GM19351 (cell line): ENCODE measurements at regions not wholly inside any gene's neighbourhood (a gene's known extent, or its start where the extent isn't known, plus 50 kb on each side); places are given as distances from the start of the nearest gene placed in this dataset.

Experiments
- ATAC-seq: cut with Tn5 transposase; IDR thresholded peaks from one replicate; pipeline ENCODE4 v1.9.1; 2021; ENCODE audit warnings: mild to moderate bottlenecking, moderate library complexity; ENCODE audit not compliant: unreplicated experiment

DNA sequence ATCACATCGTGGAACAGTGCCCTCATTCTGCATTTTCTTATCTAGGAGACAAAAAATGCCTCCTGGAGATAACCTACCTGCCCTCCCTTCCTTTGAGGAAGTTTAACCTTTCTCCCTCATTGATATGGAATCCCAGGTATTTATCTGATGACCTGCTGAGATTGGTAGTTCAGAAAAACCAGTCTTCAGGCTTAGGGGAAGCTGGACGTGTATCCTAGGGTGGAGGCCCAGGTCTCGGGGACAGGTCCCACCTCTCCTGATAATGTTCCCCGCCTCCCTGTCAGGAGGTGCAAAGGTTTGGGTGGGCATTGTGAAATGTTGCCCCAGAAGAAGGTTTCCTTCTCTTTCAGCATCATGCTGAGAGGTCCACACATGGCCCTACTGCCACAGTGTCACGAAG is 186.9 kb upstream of the NAV2 start:
- ATAC-seq: no peak

DNA sequence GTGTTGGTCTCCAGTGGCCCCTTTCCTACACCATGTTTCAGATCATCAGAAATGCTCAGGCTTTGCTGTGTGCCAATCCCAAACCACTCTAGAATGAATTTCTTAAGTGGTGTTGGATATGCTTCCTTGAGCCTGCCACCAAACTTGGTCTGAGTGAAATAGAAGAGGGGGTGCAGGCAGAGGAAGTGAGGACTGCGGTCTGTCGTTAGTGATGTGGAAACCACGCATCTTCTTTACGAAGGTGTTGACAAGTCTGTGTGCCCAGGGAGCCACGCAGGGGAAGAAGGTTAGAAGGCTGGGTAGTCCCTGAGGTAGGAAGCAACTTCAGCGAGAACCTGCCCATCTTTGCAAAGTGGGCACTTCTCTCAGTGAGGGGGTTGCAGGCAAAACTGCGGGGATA is 187.4 kb upstream of the NAV2 start:
- peak; percentile 85 for ATAC-seq

DNA sequence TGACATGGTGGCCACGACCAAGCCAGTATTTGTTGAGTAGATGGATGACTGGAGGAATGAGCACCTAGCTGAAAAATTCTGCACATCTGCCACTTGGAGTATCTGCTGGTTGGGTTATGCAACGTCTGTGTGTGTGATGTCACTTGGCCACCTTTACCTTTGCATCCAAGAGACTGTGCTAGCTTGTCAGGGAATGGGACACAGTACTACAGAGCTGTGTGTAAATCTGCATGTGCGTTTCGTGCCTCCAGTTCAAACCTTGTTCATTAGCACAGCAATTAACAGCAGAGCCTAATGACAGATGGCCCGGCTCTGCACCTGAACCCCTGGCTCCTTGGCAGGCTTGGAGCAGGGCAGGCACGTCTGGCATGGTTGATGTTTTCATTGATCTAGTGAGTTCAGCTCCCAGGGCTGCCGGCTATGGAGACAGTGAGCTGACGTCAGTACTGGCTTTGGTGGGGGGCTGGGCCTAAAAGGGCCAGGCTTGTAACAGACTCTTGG is 188.4 kb upstream of the NAV2 start:
- ATAC-seq: no peak

DNA sequence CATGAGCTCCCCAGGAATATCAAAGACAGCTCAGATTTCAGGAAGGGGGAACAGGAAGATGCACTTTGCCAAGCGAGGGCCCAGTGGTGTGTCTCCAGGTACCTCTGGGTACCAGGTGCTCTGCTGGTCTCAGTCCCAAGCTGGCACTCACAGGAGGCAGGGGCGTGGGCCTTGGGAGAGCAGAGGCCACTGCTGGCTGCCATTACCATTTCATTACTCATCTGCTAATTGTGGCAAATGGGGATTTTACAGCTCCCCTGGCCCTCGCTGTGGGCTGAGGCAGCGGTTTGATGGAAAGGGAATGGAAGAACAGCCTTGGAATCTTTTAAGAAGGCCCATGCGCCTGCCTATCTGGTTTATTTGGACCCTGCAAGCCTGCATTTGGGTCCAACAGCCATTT is 192.0 kb upstream of the NAV2 start:
- no peak for ATAC-seq

DNA sequence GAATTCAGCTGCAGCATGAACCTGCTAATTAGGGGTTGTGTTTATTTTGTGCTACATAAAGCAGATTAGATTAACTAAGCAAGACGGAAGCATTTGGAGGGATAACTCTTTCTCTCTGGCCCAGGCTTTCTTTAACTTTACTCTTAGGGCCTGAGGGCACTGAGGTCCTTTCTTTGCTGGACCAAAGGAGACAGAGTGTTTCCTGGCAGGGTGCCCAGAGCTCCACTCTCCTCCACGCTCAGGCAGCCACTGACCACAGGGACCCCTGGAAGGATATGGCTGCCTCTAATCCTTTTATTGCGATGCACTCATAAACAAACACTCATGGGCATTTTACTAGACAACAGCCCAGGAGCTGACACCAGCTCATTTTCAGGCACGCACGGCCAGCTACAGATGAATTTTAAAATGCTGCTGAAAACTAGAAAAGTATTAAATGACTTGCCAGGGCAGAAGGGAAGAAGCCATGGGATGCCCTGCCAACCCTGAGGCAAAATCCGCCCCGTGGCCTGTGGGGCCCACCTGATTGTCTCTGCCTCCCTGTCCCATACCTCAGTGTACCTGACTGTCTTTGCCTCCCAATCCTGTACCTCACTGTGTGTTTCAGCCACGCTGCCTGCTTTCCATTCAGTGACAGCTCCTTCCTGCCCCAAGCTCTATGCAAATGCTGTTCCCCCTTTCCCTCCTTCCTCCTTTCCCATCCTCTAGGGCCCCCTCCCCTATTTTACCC is 192.6 kb upstream of the NAV2 start:
- ATAC-seq: no peak

DNA sequence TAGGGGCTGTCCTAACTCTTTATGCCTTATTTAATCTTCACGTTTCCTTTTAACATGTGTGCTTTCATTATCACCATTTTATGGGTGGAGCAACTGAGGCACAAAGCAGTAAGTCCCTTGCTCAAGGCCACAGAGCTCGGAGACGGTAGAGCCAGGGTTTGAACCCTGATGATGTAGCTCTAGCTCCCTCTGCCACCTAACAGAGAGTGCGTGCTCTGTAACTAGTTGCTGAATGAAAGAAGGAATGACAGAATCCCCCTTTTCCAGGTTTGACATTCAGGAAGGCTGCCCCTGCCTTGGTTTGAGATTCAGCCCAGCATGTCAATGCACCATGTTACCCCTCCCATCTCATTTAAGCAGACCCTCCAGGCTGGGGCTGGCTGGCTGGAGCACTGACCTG is 193.3 kb upstream of the NAV2 start:
- no peak for ATAC-seq

DNA sequence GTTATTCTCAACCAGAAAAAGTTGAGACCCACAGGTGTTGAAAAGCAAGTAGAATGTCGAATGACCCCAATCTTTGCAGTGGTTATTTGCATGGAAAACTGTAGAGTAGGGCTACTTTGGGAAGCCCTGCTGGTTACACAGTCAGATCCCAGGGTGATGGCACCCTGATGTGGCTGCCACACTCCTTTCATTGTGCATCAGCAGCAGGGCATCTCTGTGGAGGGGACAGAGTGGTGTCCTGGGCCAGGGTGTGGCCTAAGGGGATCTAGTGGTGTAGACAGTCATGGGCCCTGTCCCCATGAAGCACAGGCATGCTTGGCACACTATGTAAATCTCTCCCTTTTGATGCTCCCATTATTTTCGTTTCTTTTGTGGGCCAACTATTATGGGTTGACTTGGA is 199.4 kb upstream of the NAV2 start:
- no peak for ATAC-seq

DNA sequence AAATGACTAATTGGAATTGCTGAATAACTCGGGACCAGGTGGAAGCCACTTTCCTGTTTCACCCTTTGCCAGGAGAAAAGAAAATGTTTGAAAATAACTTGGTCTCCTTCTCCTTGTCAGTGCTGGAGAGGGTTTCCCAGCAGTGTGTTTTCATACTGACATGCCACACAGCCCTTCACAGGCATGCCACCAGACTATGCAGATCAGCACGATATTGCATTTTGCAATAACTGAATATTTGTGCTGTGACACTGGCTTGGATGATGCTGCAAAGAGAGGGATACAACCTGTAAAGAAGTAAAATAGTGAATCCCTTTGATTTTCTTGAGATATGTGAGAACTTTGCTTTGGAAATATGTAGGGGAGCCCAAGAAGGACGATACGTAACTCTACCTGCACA is 200.0 kb upstream of the NAV2 start:
- no peak for ATAC-seq

DNA sequence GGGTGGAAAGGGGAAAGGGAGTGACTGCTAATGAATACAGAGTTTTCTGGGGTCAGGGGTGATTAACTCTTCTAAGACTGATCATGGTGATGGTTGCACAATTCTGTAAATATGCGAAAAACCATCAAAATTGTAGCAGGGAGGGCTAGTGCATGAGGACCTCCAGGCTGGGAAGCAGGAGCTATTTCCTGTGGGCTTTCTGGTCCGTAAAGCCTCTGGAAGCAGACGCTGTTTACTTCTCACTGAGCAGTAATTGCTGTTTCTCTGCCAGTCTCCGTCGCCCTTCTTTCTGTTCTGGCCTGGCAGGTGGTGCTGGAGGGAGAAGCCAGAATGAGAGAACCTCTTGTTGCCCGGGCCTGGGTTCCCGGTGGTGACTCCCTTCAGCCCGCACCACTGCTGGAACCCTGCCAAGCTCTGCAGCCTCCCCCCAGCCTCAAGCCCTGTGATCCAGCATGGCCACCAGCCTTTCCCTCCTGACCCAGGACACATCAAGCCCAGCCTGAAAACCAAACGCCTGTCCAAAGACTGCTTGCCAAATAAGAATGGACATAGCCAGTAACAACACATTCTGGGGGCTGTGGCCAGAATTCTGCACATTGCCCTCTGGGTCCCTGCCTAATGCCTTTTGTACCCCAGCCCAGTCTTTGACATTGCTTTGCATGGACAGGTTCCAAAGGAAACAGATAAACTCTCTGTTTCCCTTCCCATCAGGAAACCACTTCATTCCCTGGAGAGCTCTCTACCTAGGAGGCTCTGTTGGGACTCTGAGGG is 201.0 kb upstream of the NAV2 start:
- ATAC-seq: no peak

DNA sequence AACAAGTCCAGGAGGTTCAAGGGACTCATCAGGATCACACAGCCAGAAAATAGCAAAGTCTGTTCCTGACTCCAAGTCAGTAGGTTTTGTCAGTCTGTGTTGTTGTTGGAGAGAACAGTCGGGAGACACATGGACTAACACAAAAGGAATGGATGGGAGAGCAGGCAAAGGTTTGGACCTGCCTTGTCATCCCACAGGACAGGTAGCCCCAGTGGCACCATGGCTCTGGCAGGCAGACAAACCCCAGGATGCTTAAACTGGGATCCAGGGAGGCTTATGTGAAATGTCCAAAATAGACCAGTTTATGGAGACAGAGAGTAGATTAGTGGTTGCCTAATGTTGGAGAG is 201.6 kb upstream of the NAV2 start:
- no peak for ATAC-seq

DNA sequence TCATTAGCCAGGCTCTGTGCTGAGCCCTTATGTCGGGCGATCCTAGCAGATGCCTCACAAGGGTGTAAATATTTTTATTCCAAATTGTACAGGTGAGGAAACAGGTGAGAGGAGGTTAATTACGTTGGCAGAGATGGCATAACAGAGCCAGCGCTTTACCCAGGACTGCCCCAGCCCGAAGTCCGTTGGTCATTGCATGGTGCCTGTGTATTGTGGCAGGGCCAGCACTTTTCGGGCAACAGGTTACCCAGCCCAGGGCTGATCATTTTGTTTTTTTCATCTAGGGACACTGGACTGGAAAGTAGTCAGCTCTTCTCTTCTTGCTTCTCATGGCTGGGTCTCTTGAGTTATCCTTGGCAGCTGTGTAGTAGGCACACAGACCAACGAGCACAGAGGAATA is 202.2 kb upstream of the NAV2 start:
- no peak for ATAC-seq

DNA sequence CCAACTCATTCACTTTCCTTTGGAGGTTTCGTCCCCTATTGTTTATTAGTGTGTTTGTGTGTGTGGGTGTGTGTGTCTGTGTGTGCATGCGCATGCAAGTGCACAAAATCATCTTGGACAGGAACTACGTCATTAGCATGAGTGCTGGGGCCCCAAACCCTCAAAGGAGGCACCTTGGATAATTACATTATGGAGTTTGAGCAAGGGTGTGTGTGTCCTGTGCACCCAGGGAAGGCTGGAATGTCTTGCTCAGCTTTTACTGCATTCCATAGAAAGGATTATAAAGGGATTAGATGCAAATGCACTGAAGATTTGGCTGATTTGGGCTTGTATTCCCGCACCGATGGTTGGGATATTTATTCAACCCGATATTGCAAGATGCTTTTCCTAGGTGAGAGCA is 203.4 kb upstream of the NAV2 start:
- ATAC-seq: no peak

DNA sequence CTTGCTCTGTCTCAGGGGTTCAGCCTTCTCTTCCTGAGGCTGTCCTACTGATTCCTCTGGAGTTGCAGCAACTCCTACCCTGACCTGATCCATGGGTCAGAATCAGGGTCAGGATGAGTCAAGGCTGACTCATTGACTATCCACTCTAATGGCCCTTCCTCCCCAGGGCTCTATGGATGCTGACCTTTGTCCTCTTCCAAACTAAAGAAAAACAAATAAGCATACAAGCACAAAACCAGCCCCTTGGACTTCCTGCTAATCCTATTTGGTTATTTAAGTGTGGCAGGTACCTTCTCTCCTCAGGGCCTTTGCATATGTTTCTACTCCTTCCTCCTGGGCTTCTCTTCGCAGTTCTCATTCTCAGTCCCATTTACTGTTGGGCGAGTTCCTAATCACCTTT is 204.5 kb upstream of the NAV2 start:
- no peak for ATAC-seq

DNA sequence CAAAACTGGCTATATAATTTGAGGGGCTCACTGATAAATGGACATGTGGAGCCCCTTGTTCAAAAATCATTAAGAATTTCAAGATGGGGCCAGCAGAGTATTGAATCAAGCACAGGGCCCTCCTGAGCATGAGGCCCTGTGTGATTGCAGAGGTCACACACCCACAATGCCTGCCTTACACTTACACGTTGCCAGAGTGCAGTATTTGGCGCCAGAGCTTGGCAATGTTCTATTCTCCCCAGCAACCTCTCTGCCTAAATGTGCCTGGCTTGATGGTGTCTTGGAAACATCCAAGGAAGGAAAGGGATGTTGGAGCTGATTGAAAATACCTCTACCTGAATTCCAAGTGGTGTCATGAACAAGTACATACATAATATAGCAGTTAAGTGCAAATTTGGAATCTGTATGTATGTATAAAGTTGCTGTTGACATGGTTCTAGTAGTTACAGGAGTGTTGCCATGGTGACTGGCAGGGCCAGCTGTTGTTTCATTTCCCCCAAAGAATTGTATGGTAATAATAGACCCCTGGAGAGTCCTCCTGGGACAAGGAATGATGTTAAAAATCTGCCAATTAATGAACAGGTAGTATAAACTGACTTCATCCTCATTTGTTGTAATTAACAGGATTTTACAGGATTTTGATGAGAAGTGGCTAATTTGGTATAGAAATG is 205.7 kb upstream of the NAV2 start:
- ATAC-seq: no peak

DNA sequence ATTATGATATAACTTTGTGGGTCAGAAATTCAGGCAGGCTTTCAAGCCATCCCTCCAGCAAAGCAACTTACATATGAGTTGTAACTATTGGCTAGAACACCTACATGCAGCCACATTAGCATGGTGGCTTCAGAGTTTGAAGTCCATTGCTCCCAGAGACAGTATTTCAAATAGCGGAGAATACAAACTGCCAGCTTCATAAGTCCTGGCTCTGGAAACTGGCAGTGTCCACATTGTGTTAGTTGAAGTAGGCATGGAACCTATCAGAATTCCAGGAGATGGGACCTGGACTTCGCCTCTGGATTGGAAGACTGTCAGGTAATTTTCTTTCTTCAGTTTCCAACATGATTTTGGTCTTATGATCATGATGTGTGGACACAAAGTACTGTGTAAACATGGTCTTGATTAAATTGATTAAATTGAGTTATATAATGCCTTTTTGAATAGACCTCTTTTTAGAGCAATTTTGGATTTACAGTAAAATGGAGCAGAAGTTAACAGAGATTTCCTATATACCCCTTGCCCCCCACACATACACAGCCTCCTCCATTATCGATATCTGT is 209.9 kb upstream of the NAV2 start:
- no peak for ATAC-seq

DNA sequence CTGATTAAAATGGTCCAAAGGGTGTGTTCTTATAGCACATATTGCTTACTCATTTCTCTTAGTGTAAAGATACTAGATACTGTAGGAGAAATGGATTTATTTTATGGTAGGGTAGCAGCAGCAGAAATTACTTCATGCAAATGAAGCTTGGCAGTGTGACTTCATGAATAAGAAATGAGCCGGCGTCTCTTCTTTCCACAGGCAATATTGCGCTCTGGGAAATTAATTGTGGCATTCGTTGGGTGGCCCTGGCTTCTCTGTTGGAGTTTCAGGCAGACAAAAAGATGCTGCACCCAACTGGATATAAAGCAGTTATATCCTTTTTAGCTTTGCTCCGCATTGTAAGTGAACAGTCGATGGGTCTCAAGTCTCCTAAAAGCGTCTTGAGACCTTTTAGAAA is 211.0 kb upstream of the NAV2 start:
- ATAC-seq: no peak

DNA sequence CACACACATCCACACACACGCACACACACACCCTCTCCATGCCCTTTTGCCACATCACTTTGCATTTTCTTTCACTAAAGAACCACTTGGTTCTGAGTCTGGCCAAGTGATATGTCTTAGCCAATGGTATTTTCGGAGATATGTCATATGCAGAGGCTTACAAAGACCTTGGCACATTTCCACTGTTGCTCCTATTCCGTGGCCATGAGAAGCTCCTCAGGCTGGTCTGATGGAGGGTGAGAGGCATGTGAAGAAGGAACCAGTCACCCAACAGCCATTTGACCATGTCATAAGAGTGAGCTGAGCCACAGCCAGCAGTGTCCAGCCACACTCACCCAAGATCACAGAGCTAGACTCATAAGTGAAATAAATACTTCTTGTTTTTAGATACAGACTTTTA is 212.6 kb upstream of the NAV2 start:
- no peak for ATAC-seq

DNA sequence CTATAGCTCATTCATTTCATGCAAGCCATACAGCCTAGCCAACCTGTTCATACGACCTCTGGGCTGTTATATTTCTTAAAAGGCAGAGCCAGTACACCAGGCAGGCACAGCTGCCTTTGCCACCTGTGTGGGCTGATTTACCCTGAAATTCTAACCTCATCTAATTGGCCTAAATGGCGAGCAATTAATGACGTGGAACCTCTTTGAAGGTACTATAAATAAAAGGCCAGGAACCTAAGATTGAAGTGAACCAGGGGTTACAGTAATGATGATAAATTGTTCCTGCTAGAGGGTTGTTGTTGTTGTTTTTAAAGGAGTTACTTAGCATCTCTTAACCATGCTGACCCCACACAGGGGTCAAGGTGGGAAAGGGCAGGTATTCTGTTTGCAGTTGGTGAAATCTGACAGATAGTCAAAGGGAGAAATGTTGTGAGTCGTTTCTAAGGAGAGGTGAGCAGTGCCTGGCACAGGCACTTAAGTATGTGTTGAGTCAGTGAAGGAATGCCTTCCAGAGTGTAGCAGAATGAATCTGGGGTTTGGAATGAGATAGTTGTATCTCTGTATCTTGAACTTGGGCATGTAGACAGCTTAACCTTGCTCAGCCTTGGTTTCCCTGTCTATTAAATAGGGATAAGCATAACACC is 213.5 kb upstream of the NAV2 start:
- no peak for ATAC-seq

DNA sequence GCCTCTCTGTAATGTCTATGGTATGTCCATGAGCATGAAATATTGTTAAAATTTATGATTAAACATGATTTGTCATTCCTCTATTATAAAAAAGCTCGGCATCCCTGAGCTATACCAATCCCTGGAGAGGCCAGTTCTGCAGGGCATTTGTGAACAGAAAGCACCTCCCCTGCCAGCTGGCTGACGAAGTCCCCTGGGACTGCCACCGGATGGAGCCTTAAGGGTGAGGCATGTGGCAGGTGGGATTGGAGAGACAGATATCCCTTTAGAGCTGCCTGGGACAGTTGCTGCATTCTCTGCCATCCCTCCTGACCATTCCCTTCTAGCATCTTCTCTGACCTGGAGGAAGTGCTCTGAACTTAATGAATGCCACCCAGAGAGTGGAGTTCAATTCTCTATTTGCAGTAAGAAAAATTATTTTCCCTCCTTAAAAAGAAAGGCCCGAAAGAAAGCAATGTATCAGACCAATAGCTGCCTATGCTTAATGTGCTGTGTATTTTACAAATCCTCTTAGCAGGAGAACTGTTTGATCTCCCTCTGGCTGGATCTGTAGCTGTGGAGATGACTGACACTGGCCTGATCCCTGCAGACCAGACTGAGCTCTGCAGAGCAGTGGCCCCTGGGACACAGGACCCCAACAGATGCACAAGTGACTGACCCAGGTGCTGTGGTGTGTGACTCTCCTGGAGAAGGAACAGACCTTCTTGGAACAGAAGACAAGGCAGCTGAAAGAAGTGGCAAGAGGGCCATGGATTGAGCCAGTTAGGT is 219.0 kb upstream of the NAV2 start:
- no peak for ATAC-seq

DNA sequence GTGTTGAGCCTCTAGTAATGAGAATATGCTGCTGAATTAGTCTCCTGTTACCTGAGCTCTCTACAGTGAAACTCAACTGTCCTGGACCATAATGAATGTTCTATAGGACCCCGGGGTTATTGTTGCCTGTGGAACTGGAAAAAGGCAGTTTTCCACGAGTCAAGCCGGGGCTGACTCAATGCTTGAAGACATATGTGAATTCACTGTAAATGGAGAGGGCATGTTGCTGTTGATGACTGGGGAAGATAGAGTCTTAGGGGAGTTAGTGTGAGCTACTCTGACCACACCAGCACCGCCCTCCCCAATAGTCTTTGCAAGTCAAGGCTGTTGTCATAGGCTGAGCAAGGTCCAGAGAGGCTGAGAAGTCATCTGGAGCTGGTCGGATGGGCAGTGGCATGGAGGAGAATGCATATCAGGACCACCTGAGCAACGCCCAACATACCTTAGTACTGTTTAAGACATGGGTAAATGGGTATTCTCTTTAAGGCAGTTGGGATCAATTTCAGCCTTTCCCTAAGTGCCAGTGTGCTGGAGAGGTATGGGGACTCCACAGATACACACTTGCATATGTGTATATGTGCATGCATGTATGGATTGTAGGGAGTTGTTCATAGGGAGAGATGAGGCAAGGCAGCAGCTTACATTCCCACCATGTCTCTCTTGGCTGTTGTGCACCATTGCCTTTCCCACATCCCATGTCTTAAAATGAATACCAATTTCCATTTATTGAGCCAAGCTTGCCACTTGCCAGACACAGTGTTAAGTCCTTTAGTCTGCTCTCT is 230.1 kb upstream of the NAV2 start:
- ATAC-seq: no peak
